AG08396 (cell line): ENCODE measurements at regions not wholly inside any gene's neighbourhood (a gene's known extent, or its start where the extent isn't known, plus 50 kb on each side); places are given as distances from the start of the nearest gene placed in this dataset.

Experiments
- DNase-seq: peaks from one replicate; pipeline ENCODE4 v3.0.0; 2012; ENCODE audit warnings: low spot score, mixed read lengths

DNA sequence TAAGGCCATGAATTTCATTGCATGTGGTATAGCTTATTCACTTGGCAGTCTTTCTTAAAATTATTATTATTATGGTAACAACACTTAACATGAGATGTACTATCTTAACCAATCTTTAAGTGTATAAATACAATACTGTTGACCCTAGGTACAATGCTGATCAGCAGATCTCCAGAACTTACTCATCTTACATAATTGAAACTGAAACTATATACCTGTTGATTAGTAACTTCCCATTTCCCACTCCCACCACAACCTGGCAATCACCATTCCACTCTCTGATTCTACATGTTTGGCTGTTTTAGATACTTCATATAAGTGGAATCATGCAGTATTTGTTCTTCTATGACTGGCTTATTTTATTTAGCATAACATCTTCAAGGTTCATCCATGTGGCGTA is 150.2 kb upstream of the POU2AF2 start:
- no peak for DNase-seq

GRCh38 chr11:111093061-111093460 is 152.5 kb upstream of the POU2AF2 start:
- DNase-seq = no peak

DNA sequence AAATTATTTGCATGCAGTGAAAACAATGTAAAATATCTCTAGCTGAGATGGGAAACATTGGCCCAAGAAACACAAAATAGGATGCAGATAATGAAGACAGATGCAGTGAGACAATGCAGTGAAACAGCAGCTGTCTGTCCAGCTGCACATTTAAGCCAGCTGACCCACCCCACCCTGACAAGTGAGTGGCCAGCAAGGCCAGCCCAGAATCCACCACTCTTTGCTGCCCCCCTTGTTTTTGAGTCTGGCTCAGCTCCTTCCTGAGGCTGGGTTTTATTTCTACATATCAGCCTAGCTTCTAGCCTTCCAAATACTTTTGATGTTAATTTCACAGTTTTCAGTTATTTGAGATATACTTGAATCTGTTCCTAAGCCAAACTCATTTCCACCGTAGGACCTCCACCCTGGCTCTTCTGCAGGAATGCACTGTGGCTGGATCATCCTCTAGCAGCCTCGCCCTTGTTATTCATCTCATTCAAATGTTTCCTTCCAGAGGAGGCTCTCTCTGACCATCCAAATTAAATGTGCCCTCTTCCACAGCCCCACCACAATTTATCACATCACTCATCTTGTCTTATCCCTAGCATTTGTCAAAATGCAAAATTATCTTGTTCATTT is 154.1 kb upstream of the POU2AF2 start:
- no peak for DNase-seq

DNA sequence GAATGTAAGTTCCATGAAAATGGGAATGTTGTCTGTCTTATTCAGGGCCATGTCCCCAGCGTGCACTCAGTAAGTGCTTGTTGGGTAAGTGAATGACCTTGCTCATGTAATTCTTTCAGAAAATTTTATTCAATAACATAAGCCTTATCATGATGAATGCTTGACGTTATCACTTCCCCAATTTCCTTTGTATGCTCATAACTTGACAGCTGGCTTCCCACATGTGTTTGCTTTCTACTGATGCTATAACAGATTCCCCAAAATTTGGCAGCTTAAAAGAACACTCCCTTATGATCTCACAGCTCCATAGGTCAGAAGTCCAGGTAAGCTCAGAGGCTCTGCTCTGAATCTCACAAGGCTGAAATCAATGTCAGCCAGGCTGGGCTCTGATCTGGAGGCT is 155.8 kb upstream of the POU2AF2 start:
- DNase-seq = no peak

GRCh38 chr11:111088847-111089355 is 156.6 kb upstream of the POU2AF2 start:
- no peak for DNase-seq

DNA sequence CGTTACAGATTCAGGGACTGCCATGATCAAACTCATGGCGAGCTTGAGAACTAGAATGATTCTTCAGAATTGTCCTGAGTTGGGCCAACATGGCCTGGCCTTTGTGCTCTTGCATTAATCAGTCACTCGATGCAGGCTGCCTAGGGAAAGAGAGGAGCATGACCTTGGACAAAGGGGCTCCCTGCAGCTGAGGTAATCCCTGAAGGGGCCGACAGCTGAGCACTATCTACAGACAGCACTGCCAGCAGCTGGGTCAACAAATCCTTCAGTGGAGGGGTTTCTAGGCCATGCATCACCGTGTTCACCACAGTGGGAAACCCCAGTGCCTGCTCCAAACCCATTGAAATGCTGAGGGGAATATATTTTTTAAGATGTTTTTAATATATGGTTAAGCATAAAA is 159.5 kb upstream of the POU2AF2 start:
- no peak for DNase-seq

DNA sequence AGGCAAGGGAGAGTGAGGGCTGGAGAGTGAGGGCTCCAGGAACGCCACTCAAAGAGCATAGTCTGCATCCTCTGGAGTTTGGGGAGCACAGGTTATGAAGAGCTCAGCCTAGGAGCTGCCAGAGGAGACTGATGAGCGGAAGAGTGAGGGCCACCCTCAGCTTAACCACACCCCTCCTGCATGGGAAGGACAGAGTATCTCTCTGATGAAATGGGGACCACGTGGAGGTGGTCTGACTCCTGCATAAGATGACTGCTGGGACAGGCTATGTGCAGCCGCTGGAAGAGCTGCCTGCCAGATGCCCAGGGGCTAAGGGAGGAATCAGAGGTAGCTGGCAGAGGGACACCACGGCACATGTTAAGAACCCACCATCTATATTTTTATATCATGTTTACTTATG is 162.9 kb upstream of the POU2AF2 start:
- DNase-seq = no peak

DNA sequence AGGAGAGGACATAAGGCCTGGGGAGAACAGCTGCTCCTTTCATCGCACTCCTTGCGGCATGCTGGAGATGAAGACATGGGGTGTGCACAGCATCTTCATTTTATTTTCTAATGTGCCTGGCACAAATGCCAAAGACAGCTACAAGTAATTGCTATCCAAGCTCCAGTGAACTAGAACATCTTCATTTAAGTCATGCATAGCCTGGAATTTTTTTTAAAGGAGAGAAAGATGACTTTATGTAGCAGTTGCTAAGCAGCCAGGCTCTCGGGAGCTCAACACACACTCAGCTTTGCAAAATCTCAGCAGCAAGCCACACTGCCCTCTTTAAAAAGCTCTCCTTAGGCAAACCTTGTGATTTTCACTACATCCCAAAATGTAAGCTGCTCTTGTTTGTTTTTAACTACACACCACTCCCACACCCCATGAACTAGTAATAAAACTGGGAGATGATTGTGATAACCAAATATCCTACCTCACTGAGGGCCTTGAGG is 164.5 kb upstream of the POU2AF2 start:
- DNase-seq = no peak

DNA sequence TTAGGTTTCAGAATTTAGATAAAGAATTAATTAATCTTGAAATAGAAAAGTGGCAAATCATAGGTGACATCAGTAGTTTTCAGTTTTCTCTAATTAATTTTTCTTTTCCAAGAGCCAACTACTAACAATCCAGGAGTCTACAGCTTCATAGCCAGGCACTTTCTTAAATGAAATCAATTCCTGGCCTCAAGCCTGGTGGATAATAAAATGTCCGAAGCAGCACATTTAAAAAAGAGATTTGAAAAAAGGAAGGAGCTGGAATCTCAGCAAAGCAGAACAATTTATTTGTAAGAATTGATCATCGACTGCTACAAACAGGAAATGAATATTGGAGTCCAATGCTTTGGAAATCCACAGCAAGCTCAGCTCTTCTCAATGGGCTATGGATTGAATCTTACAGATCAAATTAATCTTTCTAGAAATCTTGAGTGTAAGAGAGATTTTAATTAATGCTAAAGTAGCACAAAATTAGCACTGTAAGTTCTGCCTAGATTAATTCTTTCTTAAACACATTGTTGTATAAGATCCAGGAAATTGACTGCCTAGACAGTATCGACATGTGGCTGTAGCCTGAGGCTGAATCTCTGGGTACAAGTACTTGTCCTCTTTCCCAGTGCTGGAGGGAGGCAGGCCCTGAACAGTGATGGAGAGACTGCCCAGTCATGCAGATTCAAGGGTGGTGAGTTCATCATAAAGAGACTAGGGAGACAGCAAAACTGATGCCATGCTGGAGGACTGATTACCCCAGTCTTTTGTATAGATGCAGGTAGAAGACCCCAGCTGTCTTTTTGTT is 167.8 kb upstream of the POU2AF2 start:
- DNase-seq = no peak

DNA sequence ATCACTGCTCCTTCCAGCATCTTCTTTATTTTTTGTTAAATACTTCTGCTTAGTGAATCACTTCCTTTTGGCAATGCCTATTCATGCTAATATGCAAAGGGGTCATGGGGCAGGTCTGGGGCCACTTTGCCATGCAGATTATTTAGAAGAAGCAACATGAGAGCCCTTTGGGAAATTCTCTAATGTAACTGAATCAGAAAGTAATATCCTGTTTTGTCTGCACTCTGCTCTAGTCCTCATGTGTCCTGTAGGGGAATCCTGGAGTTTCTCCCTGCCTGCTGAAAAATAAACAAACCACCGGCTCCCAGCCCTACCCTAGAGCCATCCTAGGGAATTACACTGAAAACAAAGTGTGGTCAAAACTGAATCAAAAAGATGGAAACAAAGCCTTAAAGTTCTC is 176.5 kb upstream of the POU2AF2 start:
- DNase-seq = no peak

DNA sequence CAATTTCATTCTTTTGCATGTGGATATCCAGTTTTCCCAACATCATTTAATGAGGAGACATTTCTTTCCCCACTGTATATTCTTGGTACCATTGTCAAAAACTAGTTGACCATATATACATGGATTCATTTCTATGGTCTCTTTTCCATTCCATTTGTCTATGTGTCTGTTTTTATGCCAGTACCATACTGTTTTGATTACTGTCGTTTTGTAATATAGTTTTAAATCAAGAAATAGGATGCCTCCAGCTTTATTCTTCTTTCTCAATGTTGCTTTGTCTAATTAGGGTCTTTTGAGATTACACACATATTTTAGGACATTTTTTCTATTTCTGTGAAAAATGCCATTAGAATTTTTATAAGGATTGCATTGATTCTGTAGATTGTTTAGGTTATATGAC is 177.5 kb upstream of the POU2AF2 start:
- DNase-seq = no peak

GRCh38 chr11:111066846-111067245 is 178.7 kb upstream of the POU2AF2 start:
- DNase-seq = no peak

GRCh38 chr11:111063726-111064517 is 181.6 kb upstream of the POU2AF2 start:
- peak; percentile 67 for DNase-seq

DNA sequence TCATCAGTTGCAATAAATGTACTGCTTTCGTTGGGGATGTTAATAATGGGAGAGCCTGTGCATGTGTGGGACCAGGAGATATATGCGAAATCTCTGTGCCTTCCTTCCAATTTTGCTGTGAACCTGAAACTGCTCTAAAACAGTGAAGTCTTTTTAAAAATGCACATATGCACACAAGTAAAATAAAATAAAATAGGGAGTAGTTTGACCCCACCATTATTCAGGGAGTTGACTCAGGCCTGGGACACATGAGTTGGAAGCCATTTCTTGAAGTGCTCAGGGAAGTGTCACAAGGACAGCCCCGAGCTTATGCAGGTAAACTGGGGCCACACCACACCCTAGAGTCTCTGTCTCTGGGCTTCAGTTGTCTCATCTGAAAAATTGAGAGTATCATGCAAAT is 183.1 kb upstream of the POU2AF2 start:
- DNase-seq = no peak

DNA sequence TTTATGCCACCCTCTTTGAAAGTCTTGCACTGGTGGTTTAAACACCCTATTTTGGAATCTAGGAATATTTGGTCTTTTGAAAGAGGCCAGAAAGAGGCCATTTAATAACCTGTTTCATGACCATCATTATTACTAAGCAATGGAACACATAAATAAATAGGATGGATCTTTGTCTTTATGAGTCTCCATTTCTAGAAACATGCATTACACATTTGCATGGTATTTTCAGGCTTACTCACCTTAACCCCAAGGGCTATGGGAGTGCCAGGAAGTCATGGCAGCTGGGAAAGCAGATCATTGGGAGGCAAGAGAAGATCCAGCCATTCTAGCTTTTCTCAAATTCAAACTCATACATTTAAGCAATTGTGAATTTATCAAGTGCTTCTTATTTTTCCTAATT is 185.8 kb upstream of the POU2AF2 start:
- DNase-seq = peak; percentile 15

- DNase-seq = no peak
These were observed 196.4 kb upstream of the POU2AF2 start for GRCh38 chr11:111049131-111049530.

GRCh38 chr11:111047374-111047773 is 198.2 kb upstream of the POU2AF2 start:
- DNase-seq = no peak

GRCh38 chr11:111046291-111046690 is 199.2 kb upstream of the POU2AF2 start:
- DNase-seq = no peak

- DNase-seq = no peak
These were observed 199.7 kb upstream of the POU2AF2 start for GRCh38 chr11:111045874-111046273.

- DNase-seq = no peak
These were observed 200.1 kb upstream of the POU2AF2 start for GRCh38 chr11:111045407-111045803.

DNA sequence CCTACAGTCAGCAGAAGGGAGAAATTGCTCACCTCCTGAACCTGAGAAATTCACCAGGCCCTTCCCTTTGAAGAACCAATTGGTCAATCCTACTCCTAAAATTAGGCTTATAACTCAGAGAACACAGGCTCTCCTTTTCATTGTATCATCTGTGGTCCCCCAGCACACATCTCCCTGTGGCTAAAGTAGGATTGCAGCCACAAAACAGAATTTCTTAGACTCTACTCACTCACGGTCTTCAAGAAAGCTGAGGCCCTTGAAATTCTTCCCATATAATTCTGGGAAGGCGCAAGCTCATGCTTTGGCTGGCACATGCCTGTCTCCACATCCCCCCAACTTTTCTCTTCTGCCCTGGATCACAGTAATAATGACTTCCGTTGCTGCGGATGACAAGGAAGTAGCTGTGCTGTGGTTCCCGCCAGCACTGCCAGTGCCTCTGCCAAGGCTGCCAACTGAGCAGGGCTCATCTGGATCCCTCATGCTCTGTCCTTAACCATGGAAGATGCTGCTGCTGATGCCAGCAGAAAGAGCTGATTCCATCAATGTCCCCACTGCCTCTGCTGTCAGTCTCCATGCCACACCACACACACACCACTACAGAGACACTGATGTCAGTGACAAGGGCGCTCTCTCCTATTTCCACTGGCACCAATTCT is 200.6 kb upstream of the POU2AF2 start:
- no peak for DNase-seq

DNA sequence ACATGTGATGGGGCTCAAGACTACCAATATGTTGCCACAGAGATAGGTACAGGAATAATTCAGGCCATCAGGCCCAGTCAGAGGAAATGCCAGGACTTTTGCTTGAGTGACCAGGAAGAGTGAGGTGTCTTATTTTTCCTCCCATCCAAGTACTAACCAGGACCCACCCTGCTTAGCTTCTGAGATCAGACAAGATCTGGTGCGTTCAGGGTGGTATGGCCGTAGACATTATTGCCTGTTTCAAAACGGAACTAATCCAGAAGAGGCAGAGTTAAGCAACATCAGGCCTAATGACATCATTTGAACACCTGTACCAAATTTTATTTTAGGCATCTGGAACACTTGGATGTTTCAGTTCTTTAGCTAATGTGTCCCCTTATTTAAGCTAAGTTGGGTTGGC is 205.5 kb upstream of the POU2AF2 start:
- no peak for DNase-seq
